A673 (cell line): ENCODE measurements at regions not wholly inside any gene's neighbourhood (a gene's known extent, or its start where the extent isn't known, plus 50 kb on each side); places are given as distances from the start of the nearest gene placed in this dataset.

Experiments used
- BruUV-seq: library from RNA; stranded (reverse); fragments of 400-500 nt; replicated peaks from 2 replicates; lab custom pipeline; 2021; lab: Mats Ljungman, UMichigan
- CTCF ChIA-PET: fragments of 300-600 bp; sonication (Branson Sonifier 250); formaldehyde crosslinking; loops from one replicate; lab custom pipeline; 2022; ENCODE audit warnings: antibody characterized with exemption; lab: Charles Lee
- POLR2A ChIA-PET: fragments of 300-600 bp; sonication (Branson Sonifier 250); formaldehyde crosslinking; loops from one replicate; lab custom pipeline; 2022; ENCODE audit warnings: antibody characterized with exemption; ENCODE audit not compliant: low non-redundant PET; lab: Charles Lee
- DNase-seq: peaks from one replicate; pipeline ENCODE4 v3.0.0-alpha.2; 2015; ENCODE audit warnings: low spot score
- H3K27ac ChIP-seq: fragments of 200-600 bp; sonication (generic); 2 replicates; pipeline ENCODE4 v1.5.1; 2016; ENCODE audit warnings: mixed run types, low read depth, mild to moderate bottlenecking, mixed read lengths, antibody characterized with exemption, low read length; ENCODE audit not compliant: poor library complexity, severe bottlenecking
- H3K27me3 ChIP-seq: fragments of 200-600 bp; sonication (generic); replicated peaks from 2 replicates; pipeline ENCODE4 v1.6.1; 2017; ENCODE audit warnings: mixed run types, low read depth, mild to moderate bottlenecking, mixed read lengths, antibody characterized with exemption, low read length; ENCODE audit not compliant: insufficient read depth, poor library complexity
- H3K36me3 ChIP-seq: fragments of 200-600 bp; sonication (generic); 2 replicates; pipeline ENCODE4 v1.6.1; 2016; ENCODE audit warnings: mixed run types, mild to moderate bottlenecking, mixed read lengths, antibody characterized with exemption, low read length; ENCODE audit not compliant: insufficient read depth, poor library complexity, severe bottlenecking
- H3K4me1 ChIP-seq: fragments of 200-600 bp; sonication (generic); 2 replicates; pipeline ENCODE4 v1.6.1; 2017; ENCODE audit warnings: mixed run types, mild to moderate bottlenecking, mixed read lengths, antibody characterized with exemption, low read length; ENCODE audit not compliant: insufficient read depth, poor library complexity, severe bottlenecking
- H3K4me3 ChIP-seq: fragments of 200-600 bp; sonication (generic); 2 replicates; pipeline ENCODE4 v1.5.1; 2016; ENCODE audit warnings: low read depth, mixed run types, mild to moderate bottlenecking, mixed read lengths, low read length; ENCODE audit not compliant: poor library complexity, severe bottlenecking
- H3K9me3 ChIP-seq: fragments of 200-600 bp; sonication (generic); 2 replicates; pipeline ENCODE4 v1.6.1; 2016; ENCODE audit warnings: mixed run types, low read depth, mild to moderate bottlenecking, mixed read lengths, antibody characterized with exemption, low read length; ENCODE audit not compliant: poor library complexity, severe bottlenecking
- CTCF ChIP-seq: fragments of 300-800, 200-600 bp; sonication (generic); conservative IDR thresholded peaks from 2 replicates; pipeline ENCODE4 v1.5.1; 2017; ENCODE audit warnings: low read depth, mild to moderate bottlenecking, antibody characterized with exemption, low read length, moderate library complexity, mixed read lengths
- EZH2 ChIP-seq: fragments of 200-600 bp; sonication (generic); IDR thresholded peaks from 2 replicates; pipeline ENCODE4 v1.6.1; 2017; ENCODE audit warnings: borderline replicate concordance, low read depth, mild to moderate bottlenecking, mixed read lengths, antibody characterized with exemption, low read length; ENCODE audit not compliant: poor library complexity, severe bottlenecking
- intact Hi-C: fragments of 100-400 bp; cut with micrococcal nuclease; formaldehyde crosslinking; loops from one replicate; pipeline ENCODE4 v1.10.0; 2022; ENCODE audit not compliant: unreplicated experiment

- intact Hi-C loops: no loop called here
- no TSS peak for BruUV-seq
- Histone ChIP-seq H3K27ac (no peak overlapping the region), H3K9me3 (no peaks in the 10 kb centered on the region), H3K27me3 (no peaks in the 10 kb centered on the region), H3K4me3 (no peak overlapping the region), H3K36me3 (no peaks in the 10 kb centered on the region), H3K4me1 (peaks cover 14% of the 10 kb centered on the region)
- no peak for TF ChIP-seq EZH2
- no peak for TF ChIP-seq CTCF
- no peak for DNase-seq
- ChIA-PET POLR2A (no interaction called here), CTCF (no interaction called here)
These were observed 355.6 kb downstream of the TAF11L14 start for GRCh38 chr5:17989567-17990563.

- no peak overlapping the region for H3K4me3 ChIP-seq
- no TSS peak for BruUV-seq
- POLR2A ChIA-PET: no interaction called here
- intact Hi-C loops: no loop called here
- H3K27ac ChIP-seq: no peak overlapping the region
- H3K9me3 ChIP-seq: no peaks in the 10 kb centered on the region
- peak; percentile 75 for DNase-seq
- no peaks in the 10 kb centered on the region for H3K27me3 ChIP-seq
- H3K36me3 ChIP-seq: no peaks in the 10 kb centered on the region
- TF ChIP-seq EZH2 (no peak), CTCF (no peak)
- H3K4me1 ChIP-seq: peaks cover 14% of the 10 kb centered on the region
- CTCF ChIA-PET: no interaction called here
These were observed 357.5 kb downstream of the TAF11L14 start for GRCh38 chr5:17991775-17992174.

- Histone ChIP-seq H3K27ac (no peak overlapping the region), H3K4me1 (peaks cover 14% of the 10 kb centered on the region), H3K9me3 (no peaks in the 10 kb centered on the region), H3K36me3 (no peaks in the 10 kb centered on the region), H3K4me3 (no peak overlapping the region), H3K27me3 (no peaks in the 10 kb centered on the region)
- no TSS peak for BruUV-seq
- DNase-seq: no peak
- ChIA-PET CTCF (no interaction called here), POLR2A (no interaction called here)
- no peak for TF ChIP-seq CTCF
- no peak for TF ChIP-seq EZH2
- intact Hi-C loops: no loop called here
These were observed 358.0 kb downstream of the TAF11L14 start for GRCh38 chr5:17992291-17992690.
